ENCODE measurements at regions not wholly inside any gene's neighbourhood (a gene's known extent, or its start where the extent isn't known, plus 50 kb on each side); places are given as distances from the start of the nearest gene placed in this dataset.

- TF ChIP-seq, protein P1, sequence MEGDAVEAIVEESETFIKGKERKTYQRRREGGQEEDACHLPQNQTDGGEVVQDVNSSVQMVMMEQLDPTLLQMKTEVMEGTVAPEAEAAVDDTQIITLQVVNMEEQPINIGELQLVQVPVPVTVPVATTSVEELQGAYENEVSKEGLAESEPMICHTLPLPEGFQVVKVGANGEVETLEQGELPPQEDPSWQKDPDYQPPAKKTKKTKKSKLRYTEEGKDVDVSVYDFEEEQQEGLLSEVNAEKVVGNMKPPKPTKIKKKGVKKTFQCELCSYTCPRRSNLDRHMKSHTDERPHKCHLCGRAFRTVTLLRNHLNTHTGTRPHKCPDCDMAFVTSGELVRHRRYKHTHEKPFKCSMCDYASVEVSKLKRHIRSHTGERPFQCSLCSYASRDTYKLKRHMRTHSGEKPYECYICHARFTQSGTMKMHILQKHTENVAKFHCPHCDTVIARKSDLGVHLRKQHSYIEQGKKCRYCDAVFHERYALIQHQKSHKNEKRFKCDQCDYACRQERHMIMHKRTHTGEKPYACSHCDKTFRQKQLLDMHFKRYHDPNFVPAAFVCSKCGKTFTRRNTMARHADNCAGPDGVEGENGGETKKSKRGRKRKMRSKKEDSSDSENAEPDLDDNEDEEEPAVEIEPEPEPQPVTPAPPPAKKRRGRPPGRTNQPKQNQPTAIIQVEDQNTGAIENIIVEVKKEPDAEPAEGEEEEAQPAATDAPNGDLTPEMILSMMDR (IDR thresholded peaks at IDR 0.05): no peak
- no peak for TF ChIP-seq POLR2A (IDR thresholded peaks at IDR 0.05)
Measured at GRCh38 chr14:83711046-83711445, 1818.9 kb upstream of the FLRT2 start.
